DND-41 (cell line): ENCODE measurements at regions not wholly inside any gene's neighbourhood (a gene's known extent, or its start where the extent isn't known, plus 50 kb on each side); places are given as distances from the start of the nearest gene placed in this dataset.

ENCODE experiments used
- CTCF ChIP-seq: IDR thresholded peaks from 2 replicates; pipeline ENCODE4 v1.5.1; 2012; ENCODE audit warnings: borderline replicate concordance, low read length, moderate library complexity, mild to moderate bottlenecking; ENCODE audit not compliant: poor library complexity, severe bottlenecking; ENCODE audit errors: extremely low read depth
- EZH2 ChIP-seq: IDR thresholded peaks from 3 replicates; pipeline ENCODE4 v1.6.1; 2012; ENCODE audit warnings: borderline replicate concordance, low read depth, mild to moderate bottlenecking, moderate library complexity, low read length, inconsistent platforms; ENCODE audit not compliant: severe bottlenecking

- no peak for TF ChIP-seq CTCF
- no peak for TF ChIP-seq EZH2
These were observed 1212.4 kb upstream of the TMEM132C start for GRCh38 chr12:127054531-127054930.
